ENCODE measurements at regions not wholly inside any gene's neighbourhood (a gene's known extent, or its start where the extent isn't known, plus 50 kb on each side); places are given as distances from the start of the nearest gene placed in this dataset.

GRCh38 chr10:4169448-4169847, 384.4 kb upstream of the KLF6 start:
- FAIRE-seq = no peak
- H3K27me3 ChIP-seq (ENCODE audit: control insufficient read depth, insufficient read depth, low read length) = no peaks in the 10 kb centered on the region
- H3K36me3 ChIP-seq (ENCODE audit: control insufficient read depth, insufficient read depth, low read length) = no peaks in the 10 kb centered on the region
- TF ChIP-seq, protein P1, sequence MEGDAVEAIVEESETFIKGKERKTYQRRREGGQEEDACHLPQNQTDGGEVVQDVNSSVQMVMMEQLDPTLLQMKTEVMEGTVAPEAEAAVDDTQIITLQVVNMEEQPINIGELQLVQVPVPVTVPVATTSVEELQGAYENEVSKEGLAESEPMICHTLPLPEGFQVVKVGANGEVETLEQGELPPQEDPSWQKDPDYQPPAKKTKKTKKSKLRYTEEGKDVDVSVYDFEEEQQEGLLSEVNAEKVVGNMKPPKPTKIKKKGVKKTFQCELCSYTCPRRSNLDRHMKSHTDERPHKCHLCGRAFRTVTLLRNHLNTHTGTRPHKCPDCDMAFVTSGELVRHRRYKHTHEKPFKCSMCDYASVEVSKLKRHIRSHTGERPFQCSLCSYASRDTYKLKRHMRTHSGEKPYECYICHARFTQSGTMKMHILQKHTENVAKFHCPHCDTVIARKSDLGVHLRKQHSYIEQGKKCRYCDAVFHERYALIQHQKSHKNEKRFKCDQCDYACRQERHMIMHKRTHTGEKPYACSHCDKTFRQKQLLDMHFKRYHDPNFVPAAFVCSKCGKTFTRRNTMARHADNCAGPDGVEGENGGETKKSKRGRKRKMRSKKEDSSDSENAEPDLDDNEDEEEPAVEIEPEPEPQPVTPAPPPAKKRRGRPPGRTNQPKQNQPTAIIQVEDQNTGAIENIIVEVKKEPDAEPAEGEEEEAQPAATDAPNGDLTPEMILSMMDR (IDR thresholded peaks at IDR 0.05; ENCODE audit: insufficient read depth, low read length, severe bottlenecking) = no peak
- no peak for DNase-seq (ENCODE audit: low read depth)
- H3K4me3 ChIP-seq (ENCODE audit: low read depth, low read length) = no peak overlapping the region

GRCh38 chr10:4167216-4167615, 382.2 kb upstream of the KLF6 start:
- H3K27me3 ChIP-seq (ENCODE audit: control insufficient read depth, insufficient read depth, low read length) = no peaks in the 10 kb centered on the region
- H3K4me3 ChIP-seq (ENCODE audit: low read depth, low read length) = no peak overlapping the region
- FAIRE-seq = no peak
- H3K36me3 ChIP-seq (ENCODE audit: control insufficient read depth, insufficient read depth, low read length) = no peaks in the 10 kb centered on the region
- DNase-seq (ENCODE audit: low read depth) = no peak
- TF ChIP-seq, protein P1 (IDR thresholded peaks at IDR 0.05; ENCODE audit: insufficient read depth, low read length, severe bottlenecking) = no peak

DNA sequence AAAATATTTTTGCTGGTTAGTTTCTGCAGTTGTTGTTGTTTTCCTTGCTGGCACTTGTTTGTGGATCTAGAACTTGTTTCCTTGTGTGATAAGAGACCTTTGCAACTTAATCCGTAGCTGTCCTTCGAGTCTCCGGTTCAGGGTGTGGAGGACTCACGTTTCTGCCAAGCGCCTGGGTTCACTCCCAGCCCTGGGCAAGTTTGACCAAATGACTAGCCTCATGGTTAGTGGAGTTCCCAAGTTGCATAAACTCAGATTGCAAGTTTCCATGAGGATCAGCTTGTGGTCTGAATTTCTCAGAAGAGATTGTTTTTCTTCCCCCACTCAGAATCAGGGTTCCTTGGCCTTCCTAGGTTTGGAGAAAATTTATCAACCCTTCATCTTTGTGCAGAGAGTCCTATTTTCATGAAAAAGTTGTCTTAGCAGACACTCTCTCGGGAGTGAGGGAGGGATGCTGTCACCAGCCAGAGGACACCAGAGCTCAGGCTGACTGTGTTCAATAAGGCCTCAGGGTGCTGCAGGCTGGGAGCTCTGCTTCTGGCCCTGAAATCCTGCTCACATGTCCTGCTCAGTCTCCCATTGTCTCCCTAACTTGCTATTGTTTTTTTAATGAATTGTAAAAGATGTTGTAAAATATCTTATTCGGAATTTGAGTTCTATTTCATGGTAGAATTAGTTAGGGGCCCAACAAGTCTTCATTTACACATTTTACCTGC, 377.7 kb upstream of the KLF6 start:
- FAIRE-seq = no peak
- H3K4me3 ChIP-seq (ENCODE audit: low read depth, low read length) = no peak overlapping the region
- no peaks in the 10 kb centered on the region for H3K36me3 ChIP-seq (ENCODE audit: control insufficient read depth, insufficient read depth, low read length)
- TF ChIP-seq, protein P1 (IDR thresholded peaks at IDR 0.05; ENCODE audit: insufficient read depth, low read length, severe bottlenecking) = no peak
- no peak for DNase-seq (ENCODE audit: low read depth)
- no peaks in the 10 kb centered on the region for H3K27me3 ChIP-seq (ENCODE audit: control insufficient read depth, insufficient read depth, low read length)

GRCh38 chr10:4159173-4159572, 374.2 kb upstream of the KLF6 start:
- Histone ChIP-seq H3K27me3 (ENCODE audit: control insufficient read depth, insufficient read depth, low read length) (no peaks in the 10 kb centered on the region), H3K4me3 (ENCODE audit: low read depth, low read length) (no peak overlapping the region), H3K36me3 (ENCODE audit: control insufficient read depth, insufficient read depth, low read length) (no peaks in the 10 kb centered on the region)
- TF ChIP-seq, protein P1 (IDR thresholded peaks at IDR 0.05; ENCODE audit: insufficient read depth, low read length, severe bottlenecking) = no peak
- DNase-seq (ENCODE audit: low read depth) (no peak), FAIRE-seq (no peak)

- DNase-seq (ENCODE audit: low read depth) = no peak
- TF ChIP-seq, protein P1 (IDR thresholded peaks at IDR 0.05; ENCODE audit: insufficient read depth, low read length, severe bottlenecking) = no peak
- H3K4me3 ChIP-seq (ENCODE audit: low read depth, low read length) = no peak overlapping the region
- H3K27me3 ChIP-seq (ENCODE audit: control insufficient read depth, insufficient read depth, low read length) = no peaks in the 10 kb centered on the region
- FAIRE-seq = no peak
- H3K36me3 ChIP-seq (ENCODE audit: control insufficient read depth, insufficient read depth, low read length) = no peaks in the 10 kb centered on the region
These were observed 369.2 kb upstream of the KLF6 start for GRCh38 chr10:4154191-4154715.

DNA sequence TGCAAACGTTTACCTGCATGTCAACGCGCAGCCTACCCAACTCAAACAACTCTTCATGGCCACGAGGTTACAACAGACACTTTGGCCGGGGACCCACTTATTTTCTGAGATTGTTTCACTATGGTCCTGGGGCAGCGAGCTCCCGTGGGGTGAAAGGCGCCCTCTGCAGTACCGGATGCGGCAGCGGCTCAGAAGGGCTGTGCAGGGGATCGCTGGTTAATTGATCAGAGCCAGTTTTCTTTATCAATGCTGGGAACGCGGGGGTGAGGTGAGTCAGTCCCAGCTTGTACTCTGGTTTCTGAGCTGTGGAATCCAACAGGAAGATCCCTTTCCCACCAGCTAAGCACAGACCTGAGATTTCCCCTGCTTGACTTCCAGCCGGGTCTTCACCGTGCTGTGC, 366.5 kb upstream of the KLF6 start:
- FAIRE-seq = no peak
- no peaks in the 10 kb centered on the region for H3K27me3 ChIP-seq (ENCODE audit: control insufficient read depth, insufficient read depth, low read length)
- TF ChIP-seq, protein P1 (IDR thresholded peaks at IDR 0.05; ENCODE audit: insufficient read depth, low read length, severe bottlenecking) = no peak

More for the DNA sequence above, 366.5 kb upstream of the KLF6 start:
- Histone ChIP-seq H3K36me3 (ENCODE audit: control insufficient read depth, insufficient read depth, low read length) (no peaks in the 10 kb centered on the region), H3K4me3 (ENCODE audit: low read depth, low read length) (no peak overlapping the region)
- no peak for DNase-seq (ENCODE audit: low read depth)

All from bronchial epithelial cell (primary cell).